Common myeloid progenitor, CD34-positive (primary cell): ENCODE measurements at regions not wholly inside any gene's neighbourhood (a gene's known extent, or its start where the extent isn't known, plus 50 kb on each side); places are given as distances from the start of the nearest gene placed in this dataset.

Experiments used
- CTCF ChIA-PET: fragments of 350-600 bp; sonication (Branson Sonifier 250); formaldehyde crosslinking; loops from one replicate; lab custom pipeline; 2021; ENCODE audit warnings: antibody characterized with exemption; lab: Charles Lee
- POLR2A ChIA-PET: fragments of 350-600 bp; sonication (Branson Sonifier 250); formaldehyde crosslinking; loops from one replicate; lab custom pipeline; 2021; ENCODE audit warnings: antibody characterized with exemption; lab: Charles Lee
- DNase-seq, 3 donors: peaks; one replicate each; pipeline versions ENCODE4 v3.0.0 to v3.0.0-alpha.2; 2013
- H3K27ac ChIP-seq, 2 experiments: 1 replicate in 1 of 2; 2 replicates in 1 of 2; pipeline ENCODE4 v1.7.0; 2013; ENCODE audit warnings: inconsistent platforms in 2 of 2, low read length in 2 of 2, mild to moderate bottlenecking in 2 of 2, low read depth in 1 of 2, moderate library complexity in 1 of 2; ENCODE audit not compliant: severe bottlenecking in 2 of 2, insufficient read depth in 1 of 2, poor library complexity in 1 of 2
- H3K27me3 ChIP-seq, 5 experiments: replicated peaks in 2 of 5; 1 replicate in 3 of 5; 2 replicates in 2 of 5; pipeline versions ENCODE4 v1.6.1 to v1.7.0; 2013; ENCODE audit warnings: low read length in 4 of 5, mild to moderate bottlenecking in 2 of 5, moderate library complexity in 2 of 5, inconsistent platforms in 1 of 5; ENCODE audit not compliant: insufficient read depth in 5 of 5, control insufficient read depth in 4 of 5
- H3K36me3 ChIP-seq, 4 experiments: 1 replicate in 2 of 4; 2 replicates in 2 of 4; pipeline versions ENCODE4 v1.6.1 to v1.7.0; 2013; ENCODE audit warnings: low read length in 3 of 4, control low read depth in 1 of 4, mild to moderate bottlenecking in 1 of 4; ENCODE audit not compliant: control insufficient read depth in 4 of 4, insufficient read depth in 4 of 4
- H3K4me1 ChIP-seq, 4 experiments: 1 replicate in 3 of 4; 2 replicates in 1 of 4; pipeline versions ENCODE4 v1.6.1 to v1.7.1; 2013; ENCODE audit warnings: low read length in 3 of 4, mild to moderate bottlenecking in 3 of 4, control low read depth in 1 of 4, inconsistent platforms in 1 of 4, moderate library complexity in 1 of 4; ENCODE audit not compliant: control insufficient read depth in 4 of 4, insufficient read depth in 4 of 4; ENCODE audit errors: control extremely low read depth in 1 of 4
- H3K4me3 ChIP-seq, 7 experiments: 1 replicate in 4 of 7; 2 replicates in 3 of 7; pipeline versions ENCODE4 v1.5.1 to v1.7.0; 2013; ENCODE audit warnings: mild to moderate bottlenecking in 7 of 7, low read length in 6 of 7, moderate library complexity in 6 of 7, inconsistent platforms in 2 of 7, low read depth in 2 of 7, control low read depth in 1 of 7; ENCODE audit not compliant: insufficient read depth in 4 of 7, control insufficient read depth in 1 of 7; ENCODE audit errors: extremely low read depth in 1 of 7
- H3K9me3 ChIP-seq, 5 experiments: 1 replicate in 4 of 5; 2 replicates in 1 of 5; pipeline versions ENCODE4 v1.6.1 to v1.7.1; 2013; ENCODE audit warnings: low read length in 4 of 5, mild to moderate bottlenecking in 2 of 5, inconsistent platforms in 1 of 5, low read depth in 1 of 5, moderate library complexity in 1 of 5; ENCODE audit not compliant: control insufficient read depth in 4 of 5, insufficient read depth in 2 of 5; ENCODE audit errors: control extremely low read depth in 1 of 5
- WGBS: methylation state at CpG from one replicate; pipeline ENCODE4 v1.1.5; 2013; ENCODE audit not compliant: insufficient coverage; 5-methylcytosine and 5-hydroxymethylcytosine counted together

- 100% methylated on average over 1 of the region's 1 CpG for whole genome bisulfite sequencing
These were observed 541.0 kb downstream of the DTWD2 start for GRCh38 chr5:118447350-118447749.

GRCh38 chr5:118441956-118442355 lies 546.4 kb downstream of the DTWD2 start:
- Histone ChIP-seq H3K4me1 (no peaks in the 10 kb centered on the region), H3K4me3 (no peak overlapping the region), H3K27me3 (peaks cover 0 to 2% (median 0%) of the 10 kb centered on the region in 5 experiments), H3K9me3 (no peaks in the 10 kb centered on the region), H3K36me3 (no peaks in the 10 kb centered on the region), H3K27ac (no peak overlapping the region)
- 92% methylated on average over 2 of the region's 2 CpGs for WGBS
- ChIA-PET POLR2A (no interaction called here), CTCF (no interaction called here)
- no peak for DNase-seq

More at GRCh38 chr5:118447350-118447749, 541.0 kb downstream of the DTWD2 start:
- no peaks in the 10 kb centered on the region for H3K36me3 ChIP-seq
- ChIA-PET CTCF (no interaction called here), POLR2A (no interaction called here)
- no peaks in the 10 kb centered on the region for H3K4me1 ChIP-seq
- no peak for DNase-seq
- H3K27ac ChIP-seq = no peak overlapping the region
- H3K9me3 ChIP-seq = no peaks in the 10 kb centered on the region
- no peak overlapping the region for H3K4me3 ChIP-seq
- H3K27me3 ChIP-seq = no peaks in the 10 kb centered on the region

- H3K9me3 ChIP-seq = no peaks in the 10 kb centered on the region
- H3K4me3 ChIP-seq = no peak overlapping the region
- no peaks in the 10 kb centered on the region for H3K36me3 ChIP-seq
- peaks cover 0 to 2% (median 0%) of the 10 kb centered on the region in 5 experiments for H3K27me3 ChIP-seq
- POLR2A ChIA-PET = no interaction called here
- 74% methylated on average over 4 of the region's 4 CpGs for WGBS
- no peak overlapping the region for H3K27ac ChIP-seq
- H3K4me1 ChIP-seq = no peaks in the 10 kb centered on the region
- no peak for DNase-seq
- CTCF ChIA-PET = no interaction called here
These were observed 547.3 kb downstream of the DTWD2 start for GRCh38 chr5:118441034-118441433.

GRCh38 chr5:118440496-118440895 lies 547.9 kb downstream of the DTWD2 start:
- 100% methylated on average over 2 of the region's 5 CpGs for WGBS
- no peak for DNase-seq
- no peak overlapping the region for H3K27ac ChIP-seq
- peaks cover 0 to 2% (median 0%) of the 10 kb centered on the region in 5 experiments for H3K27me3 ChIP-seq
- H3K4me1 ChIP-seq = no peaks in the 10 kb centered on the region
- ChIA-PET POLR2A (no interaction called here), CTCF (no interaction called here)
- no peak overlapping the region for H3K4me3 ChIP-seq
- H3K36me3 ChIP-seq = no peaks in the 10 kb centered on the region
- H3K9me3 ChIP-seq = no peaks in the 10 kb centered on the region

GRCh38 chr5:118439831-118440230 lies 548.5 kb downstream of the DTWD2 start:
- 17% methylated on average over 1 of the region's 2 CpGs for WGBS
- H3K27me3 ChIP-seq = peaks cover 0 to 2% (median 0%) of the 10 kb centered on the region in 5 experiments
- CTCF ChIA-PET = no interaction called here
- POLR2A ChIA-PET = no interaction called here
- H3K4me3 ChIP-seq = no peak overlapping the region
- H3K36me3 ChIP-seq = no peaks in the 10 kb centered on the region
- H3K4me1 ChIP-seq = no peaks in the 10 kb centered on the region
- H3K9me3 ChIP-seq = no peaks in the 10 kb centered on the region
- no peak for DNase-seq
- H3K27ac ChIP-seq = no peak overlapping the region

GRCh38 chr5:118435131-118435530 lies 553.2 kb downstream of the DTWD2 start:
- WGBS = no CpG with 5 or more reads among the region's 4 CpGs
- no peaks in the 10 kb centered on the region for H3K36me3 ChIP-seq
- CTCF ChIA-PET = no interaction called here
- H3K27ac ChIP-seq = no peak overlapping the region
- POLR2A ChIA-PET = no interaction called here
- no peaks in the 10 kb centered on the region for H3K9me3 ChIP-seq
- no peak for DNase-seq
- peaks cover 0 to 2% (median 0%) of the 10 kb centered on the region in 5 experiments for H3K27me3 ChIP-seq
- no peak overlapping the region for H3K4me3 ChIP-seq
- no peaks in the 10 kb centered on the region for H3K4me1 ChIP-seq

GRCh38 chr5:118434522-118434921 lies 553.8 kb downstream of the DTWD2 start:
- Histone ChIP-seq H3K9me3 (no peaks in the 10 kb centered on the region), H3K4me1 (no peaks in the 10 kb centered on the region), H3K27me3 (no peaks in the 10 kb centered on the region), H3K27ac (no peak overlapping the region), H3K36me3 (no peaks in the 10 kb centered on the region), H3K4me3 (no peak overlapping the region)
- ChIA-PET POLR2A (no interaction called here), CTCF (no interaction called here)
- DNase-seq = no peak
- 72% methylated on average over 2 of the region's 2 CpGs for WGBS
